A549 (cell line): ENCODE measurements at regions not wholly inside any gene's neighbourhood (a gene's known extent, or its start where the extent isn't known, plus 50 kb on each side); places are given as distances from the start of the nearest gene placed in this dataset.

Source experiments
- ATAC-seq, 2 experiments: fragments of 200-7000 bp in 1 of 2; fragments of >200 bp in 1 of 2; cut with Nextera tagmentation in 1 of 2; cut with Tn5 transposase in 1 of 2; 3 replicates each; pipeline versions ENCODE4 v1.8.0 to v1.9.1; 2018 to 2020; ENCODE audit warnings: mild to moderate bottlenecking in 1 of 2, moderate library complexity in 1 of 2
- CTCF ChIA-PET: fragments of 300-600 bp; sonication (Branson Sonifier 250); formaldehyde crosslinking; extraction: SDS; loops from one replicate; lab custom pipeline; 2021; ENCODE audit warnings: antibody characterized with exemption, inconsistent platforms; lab: Yijun Ruan, JAX
- POLR2A ChIA-PET: fragments of 350-600 bp; formaldehyde crosslinking; extraction: SDS; loops from one replicate; lab custom pipeline; 2021; ENCODE audit warnings: antibody characterized with exemption, inconsistent platforms; lab: Yijun Ruan, JAX
- DNase-seq, 2 experiments: peaks; one replicate each; pipeline versions ENCODE4 v3.0.0 to v3.0.0-alpha.2; 2011 to 2016; ENCODE audit warnings: low read depth in 1 of 2, low spot score in 1 of 2
- FAIRE-seq: peaks from 2 replicates; lab custom pipeline; 2011; peaks lifted over from hg19 to GRCh38; lab: Jason Lieb, UNC
- H3K27ac ChIP-seq, 2 experiments: fragments of >200 bp; sonication (Bioruptor Twin); formaldehyde crosslinking; 3 replicates each; pipeline ENCODE4 v1.5.1; 2016 to 2017
- H3K4me1 ChIP-seq: fragments of >200 bp; sonication (Bioruptor Twin); formaldehyde crosslinking; 3 replicates; pipeline ENCODE4 v1.6.1; 2016
- H3K4me2 ChIP-seq: fragments of >200 bp; sonication (Bioruptor Twin); formaldehyde crosslinking; 3 replicates; pipeline ENCODE4 v1.6.1; 2016
- H3K4me3 ChIP-seq: fragments of >200 bp; sonication (Bioruptor Twin); formaldehyde crosslinking; 3 replicates; pipeline ENCODE4 v1.5.1; 2016
- H3K9me3 ChIP-seq: fragments of >200 bp; sonication (Bioruptor Twin); formaldehyde crosslinking; 3 replicates; pipeline ENCODE4 v1.6.1; 2016
- CHD4 ChIP-seq: fragments of 200-600 bp; sonication (generic); IDR thresholded peaks from 2 replicates; pipeline ENCODE4 v1.6.1; 2016; ENCODE audit warnings: antibody characterized with exemption, mild to moderate bottlenecking, borderline replicate concordance
- CTCF ChIP-seq: fragments of >200 bp; sonication (Bioruptor Twin); formaldehyde crosslinking; IDR thresholded peaks from 3 replicates; pipeline ENCODE4 v1.5.1; 2016
- E2F6 ChIP-seq: IDR thresholded peaks from 2 replicates; pipeline ENCODE4 v1.6.1; 2012; ENCODE audit warnings: low read depth, borderline replicate concordance
- FOSL2 ChIP-seq, 2 experiments: fragments of 450-650 bp in 1 of 2; fragments of >200 bp in 1 of 2; sonication (Bioruptor Twin) in 1 of 2; formaldehyde crosslinking; IDR thresholded peaks; 2 replicates each; pipeline versions ENCODE4 v1.5.0 to v1.6.1; 2016 to 2020; ENCODE audit warnings: mild to moderate bottlenecking in 1 of 2, moderate library complexity in 1 of 2
- FOXS1 ChIP-seq: fragments of 250-450 bp; sonication (Bioruptor Pico); IDR thresholded peaks from 2 replicates; pipeline ENCODE4 v1.5.0; 2020; ENCODE audit warnings: mild to moderate bottlenecking, moderate library complexity
- JUN ChIP-seq, 2 experiments: fragments of >200 bp; sonication (Bioruptor Twin); formaldehyde crosslinking; IDR thresholded peaks; 2 replicates in 1 of 2; 3 replicates in 1 of 2; pipeline ENCODE4 v1.6.1; 2016 to 2017
- KDM1A ChIP-seq: fragments of 200-600 bp; sonication (generic); IDR thresholded peaks from 2 replicates; pipeline ENCODE4 v1.6.1; 2016; ENCODE audit warnings: low read depth, mild to moderate bottlenecking
- MAFK ChIP-seq: fragments of 450-650 bp; IDR thresholded peaks from 2 replicates; pipeline ENCODE4 v1.6.1; 2014; ENCODE audit not compliant: partially characterized antibody
- NFE2L2 ChIP-seq: fragments of 150-350 bp; conservative IDR thresholded peaks from 2 replicates; pipeline ENCODE4 v1.6.1; 2014; ENCODE audit warnings: low read length
- NPAS2 ChIP-seq: fragments of 250-450 bp; sonication (Bioruptor Pico); IDR thresholded peaks from 2 replicates; pipeline ENCODE4 v1.8.0; 2022; ENCODE audit warnings: mild to moderate bottlenecking, moderate library complexity, borderline replicate concordance
- PBX3 ChIP-seq: IDR thresholded peaks from 2 replicates; pipeline ENCODE4 v1.6.1; 2012
- POLR2A ChIP-seq: IDR thresholded peaks from 2 replicates; pipeline ENCODE4 v1.6.1; 2012; ENCODE audit warnings: mild to moderate bottlenecking, low read length
- RARB ChIP-seq: fragments of 250-450 bp; sonication (Bioruptor Pico); IDR thresholded peaks from 2 replicates; pipeline ENCODE4 v1.8.0; 2021; ENCODE audit warnings: mild to moderate bottlenecking, moderate library complexity
- REST ChIP-seq: fragments of 200-600 bp; sonication (generic); IDR thresholded peaks from 2 replicates; pipeline ENCODE4 v1.6.1; 2016; ENCODE audit warnings: antibody characterized with exemption, mild to moderate bottlenecking, moderate library complexity
- RFX5 ChIP-seq: fragments of 450-650 bp; IDR thresholded peaks from 2 replicates; pipeline ENCODE4 v1.7.1; 2014; ENCODE audit warnings: antibody characterized with exemption, mild to moderate bottlenecking, moderate library complexity
- SREBF2 ChIP-seq: fragments of 450-650 bp; IDR thresholded peaks from 2 replicates; pipeline ENCODE4 v1.6.1; 2014; ENCODE audit warnings: mild to moderate bottlenecking, moderate library complexity
- TFCP2L1 ChIP-seq: fragments of 250-450 bp; sonication (Bioruptor Pico); IDR thresholded peaks from 2 replicates; pipeline ENCODE4 v1.5.0; 2021; ENCODE audit warnings: mild to moderate bottlenecking
- WGBS: methylation state at CpG from one replicate; pipeline ENCODE4 v1.1.6; 2017; ENCODE audit errors: missing lambda C conversion rate; 5-methylcytosine and 5-hydroxymethylcytosine counted together

- TF ChIP-seq CHD4, result no peak
- TF ChIP-seq CTCF, result no peak
- no peak for TF ChIP-seq RFX5
- no peak for TF ChIP-seq PBX3
- TF ChIP-seq TFCP2L1 (CRISPR knock-in tag), result no peak
- TF ChIP-seq FOXS1 (CRISPR knock-in tag), result no peak
- TF ChIP-seq REST, result no peak
- TF ChIP-seq RARB (CRISPR knock-in tag), result no peak
- no peak for TF ChIP-seq E2F6
- TF ChIP-seq SREBF2, result no peak
- TF ChIP-seq FOSL2 (IDR thresholded peaks at IDR 0.05), result no peak
- TF ChIP-seq FOSL2 (CRISPR knock-in tag; IDR thresholded peaks at IDR 0.05), result no peak
- TF ChIP-seq KDM1A, result no peak
- no peak for TF ChIP-seq JUN (IDR thresholded peaks at IDR 0.05)
- TF ChIP-seq NPAS2 (CRISPR knock-in tag), result no peak
- no peak for TF ChIP-seq MAFK
- ChIA-PET POLR2A (no interaction called here), CTCF (no interaction called here)
- no peaks in the 10 kb centered on the region for H3K4me1 ChIP-seq
- no peaks in the 10 kb centered on the region for H3K9me3 ChIP-seq
- H3K4me2 ChIP-seq, result no peak overlapping the region
- no peak for FAIRE-seq
- ATAC-seq, result no peak
- 34% methylated on average over 2 of the region's 2 CpGs for WGBS
- no peak overlapping the region for H3K4me3 ChIP-seq
- no peak for DNase-seq
- H3K27ac ChIP-seq, result no peak overlapping the region
Measured at GRCh38 chrX:67787196-67787595, 243.4 kb downstream of the AR start.

- Histone ChIP-seq H3K4me2 (no peak overlapping the region), H3K27ac (no peak overlapping the region), H3K4me3 (no peak overlapping the region), H3K4me1 (no peaks in the 10 kb centered on the region), H3K9me3 (no peaks in the 10 kb centered on the region)
- FAIRE-seq, result no peak
- DNase-seq, result no peak
- TF ChIP-seq REST (no peak), NFE2L2 (no peak), PBX3 (no peak), POLR2A (no peak), E2F6 (no peak)
- ChIA-PET POLR2A (no interaction called here), CTCF (no interaction called here)
- WGBS, result 2% methylated on average over 2 of the region's 2 CpGs
- no peak for ATAC-seq
Measured at GRCh38 chrX:67789536-67789935, 245.7 kb downstream of the AR start.
